ENCODE measurements at regions not wholly inside any gene's neighbourhood (a gene's known extent, or its start where the extent isn't known, plus 50 kb on each side); places are given as distances from the start of the nearest gene placed in this dataset.

- TF ChIP-seq PKNOX1 (IDR thresholded peaks at IDR 0.05) (no peak), L3MBTL2 (conservative IDR thresholded peaks at IDR 0.05) (no peak), SP1 (IDR thresholded peaks at IDR 0.05) (no peak), FOXM1 (IDR thresholded peaks at IDR 0.05; ENCODE audit: borderline replicate concordance) (no peak), ELF4 (IDR thresholded peaks at IDR 0.05) (no peak), SUZ12 (IDR thresholded peaks at IDR 0.05) (no peak), FOXA1 (IDR thresholded peaks at IDR 0.05) (no peak)
These were observed 755.4 kb downstream of the SH3BGRL start for GRCh38 chrX:81957318-81957717.
